ENCODE measurements at regions not wholly inside any gene's neighbourhood (a gene's known extent, or its start where the extent isn't known, plus 50 kb on each side); places are given as distances from the start of the nearest gene placed in this dataset.

DNA sequence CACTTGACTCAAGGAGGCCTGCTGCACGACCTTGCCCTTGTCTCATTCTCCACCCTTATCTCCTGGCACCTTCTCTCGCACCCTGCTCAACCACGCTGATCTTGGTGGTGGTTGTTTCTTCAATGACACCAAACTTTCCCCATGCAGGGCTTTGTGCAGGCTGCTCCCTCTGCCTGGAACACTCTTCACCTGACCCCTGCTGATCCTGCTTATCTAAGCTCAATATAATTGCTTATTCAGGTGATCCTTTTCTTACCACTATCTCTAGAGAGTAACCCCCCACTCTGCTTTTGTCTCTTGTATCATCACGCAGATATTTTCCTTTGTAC lies 604.4 kb downstream of the BUD13 start:
- H3F3A ChIP-seq (ENCODE audit: insufficient read depth): no peaks in the 10 kb centered on the region
- H3K9ac ChIP-seq: no peak overlapping the region
- H3K36me3 ChIP-seq (ENCODE audit: low read depth): no peaks in the 10 kb centered on the region
- in situ Hi-C loops (cut with MboI): no loop called here
- no peak overlapping the region for H2AFZ ChIP-seq
- no peaks in the 10 kb centered on the region for H3K79me2 ChIP-seq (ENCODE audit: insufficient read depth)
- H3K27ac ChIP-seq: no peak overlapping the region
- no peaks in the 10 kb centered on the region for H3K9me3 ChIP-seq (ENCODE audit: low read depth)
- no peaks in the 10 kb centered on the region for H3K27me3 ChIP-seq (replicated peaks; ENCODE audit: insufficient read depth)
- no peak for DNase-seq
- H4K20me1 ChIP-seq (ENCODE audit: insufficient read depth): no peaks in the 10 kb centered on the region
- TF ChIP-seq EZH2 (IDR thresholded peaks at IDR 0.05; ENCODE audit: insufficient read depth, poor library complexity, severe bottlenecking): no peak
- H3K4me3 ChIP-seq: no peak overlapping the region
- H3K9me2 ChIP-seq (ENCODE audit: insufficient read depth): no peaks in the 10 kb centered on the region
- 41 to 43% methylated on average over 4 of the region's 4 CpGs for WGBS, 2 experiments (ENCODE audit: low coverage in 1 of 2, low lambda C conversion rate in 2 of 2, missing lambda C conversion rate in 2 of 2)
- no peak overlapping the region for H3K4me2 ChIP-seq (ENCODE audit: unreplicated experiment)
- no peaks in the 10 kb centered on the region for H3K4me1 ChIP-seq (ENCODE audit: insufficient read depth)

DNA sequence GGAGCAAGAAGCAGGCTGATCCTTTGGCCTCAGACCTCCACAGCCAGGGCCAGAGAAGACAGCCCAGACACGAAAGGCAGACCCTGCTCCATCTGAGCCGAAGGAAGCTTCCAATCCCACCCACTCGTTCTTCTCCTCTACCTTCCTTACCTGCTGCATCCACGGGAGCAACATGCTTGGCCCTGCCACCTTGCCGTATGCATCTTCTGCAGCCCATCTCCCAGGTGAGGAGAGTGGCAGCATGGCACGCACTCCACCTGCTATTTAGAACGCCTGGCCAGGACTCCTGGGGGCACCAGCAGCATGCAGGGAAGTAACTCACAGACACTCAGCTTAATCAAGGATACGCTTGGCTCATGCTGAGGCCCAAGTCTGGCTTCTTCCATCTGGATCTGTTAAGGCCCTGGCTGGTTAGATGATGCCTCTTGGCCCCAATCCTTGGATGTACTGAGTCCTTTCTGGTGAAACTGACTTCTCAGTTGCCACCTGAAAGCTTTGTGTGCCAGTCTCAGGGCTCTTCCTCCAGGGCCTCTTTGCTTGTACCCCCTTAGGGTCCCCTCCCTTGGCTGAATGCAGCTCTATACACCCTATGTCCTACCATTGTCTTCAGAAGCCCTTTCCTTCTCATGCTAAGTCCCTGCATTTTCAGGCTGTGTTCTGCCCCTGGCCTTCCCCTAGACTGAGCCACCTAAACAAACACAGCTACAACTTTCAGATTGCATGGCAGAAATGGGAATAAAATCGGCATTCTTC lies 604.9 kb downstream of the BUD13 start:
- WGBS, 2 experiments (ENCODE audit: low coverage in 1 of 2, low lambda C conversion rate in 2 of 2, missing lambda C conversion rate in 2 of 2): 22 to 27% methylated on average over 9 of the region's 9 CpGs
- Histone ChIP-seq H2AFZ (no peak overlapping the region), H3K9me3 (ENCODE audit: low read depth) (no peaks in the 10 kb centered on the region), H3K27me3 (replicated peaks; ENCODE audit: insufficient read depth) (no peaks in the 10 kb centered on the region), H3F3A (ENCODE audit: insufficient read depth) (no peaks in the 10 kb centered on the region), H3K4me3 (no peak overlapping the region), H3K9ac (no peak overlapping the region), H3K36me3 (ENCODE audit: low read depth) (no peaks in the 10 kb centered on the region), H3K4me2 (ENCODE audit: unreplicated experiment) (no peak overlapping the region), H4K20me1 (ENCODE audit: insufficient read depth) (no peaks in the 10 kb centered on the region), H3K27ac (no peak overlapping the region), H3K79me2 (ENCODE audit: insufficient read depth) (no peaks in the 10 kb centered on the region), H3K9me2 (ENCODE audit: insufficient read depth) (no peaks in the 10 kb centered on the region), H3K4me1 (ENCODE audit: insufficient read depth) (no peaks in the 10 kb centered on the region)
- in situ Hi-C loops (cut with MboI): no loop called here
- no peak for TF ChIP-seq EZH2phosphoT487 (IDR thresholded peaks at IDR 0.05; ENCODE audit: insufficient read depth, low read depth)
- no peak for TF ChIP-seq EZH2 (IDR thresholded peaks at IDR 0.05; ENCODE audit: insufficient read depth, poor library complexity, severe bottlenecking)
- no peak for DNase-seq

DNA sequence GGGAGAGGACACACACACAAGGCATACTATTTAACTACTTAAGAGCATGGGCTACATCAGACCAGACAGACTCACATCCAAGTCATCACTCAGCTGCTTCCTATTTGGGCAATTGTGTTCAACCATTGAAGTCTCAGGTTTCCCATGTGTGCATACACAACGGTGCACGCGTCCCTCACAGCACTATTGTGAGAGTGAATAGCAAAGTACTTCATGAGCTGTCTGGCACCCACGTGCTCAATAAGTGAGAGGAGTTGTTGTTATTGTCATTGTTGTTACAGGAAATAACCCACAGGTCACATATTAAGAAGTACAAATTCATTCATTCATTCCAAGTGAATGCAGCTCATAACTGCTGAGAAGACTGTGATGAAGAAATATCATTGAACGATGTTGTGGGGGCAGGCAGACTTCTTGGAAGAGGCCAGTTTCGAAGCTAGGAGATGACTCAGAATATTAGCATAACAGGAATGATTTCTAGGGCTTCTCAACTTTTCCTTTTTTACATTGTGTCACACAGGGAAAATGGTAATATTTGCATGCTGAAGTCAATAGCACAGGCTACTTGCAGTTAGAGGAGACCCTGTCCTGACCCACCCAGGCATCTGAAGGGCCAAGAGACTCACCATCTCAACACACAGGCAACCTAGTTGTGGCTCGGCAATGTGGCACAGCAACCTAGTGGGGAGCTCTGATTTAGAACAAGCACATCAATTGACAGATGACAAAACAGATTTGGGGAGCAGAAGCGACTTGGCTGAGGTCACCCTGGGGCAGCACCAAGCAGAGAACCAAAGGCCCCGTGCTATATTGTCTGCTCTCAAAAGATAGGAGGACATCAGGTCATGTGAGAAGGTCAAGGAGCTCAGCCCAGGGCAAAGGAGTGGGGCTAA lies 606.0 kb downstream of the BUD13 start:
- no peak overlapping the region for H3K27ac ChIP-seq
- H3K9me2 ChIP-seq (ENCODE audit: insufficient read depth): no peaks in the 10 kb centered on the region
- H3K9me3 ChIP-seq (ENCODE audit: low read depth): no peaks in the 10 kb centered on the region
- H2AFZ ChIP-seq: no peak overlapping the region
- WGBS, 2 experiments (ENCODE audit: low coverage in 1 of 2, low lambda C conversion rate in 2 of 2, missing lambda C conversion rate in 2 of 2): 34 to 35% methylated on average over 9 of the region's 9 CpGs
- H4K20me1 ChIP-seq (ENCODE audit: insufficient read depth): no peaks in the 10 kb centered on the region
- no peaks in the 10 kb centered on the region for H3F3A ChIP-seq (ENCODE audit: insufficient read depth)
- no peaks in the 10 kb centered on the region for H3K4me1 ChIP-seq (ENCODE audit: insufficient read depth)
- H3K4me3 ChIP-seq: no peak overlapping the region
- H3K36me3 ChIP-seq (ENCODE audit: low read depth): no peaks in the 10 kb centered on the region
- no peak for TF ChIP-seq EZH2phosphoT487 (IDR thresholded peaks at IDR 0.05; ENCODE audit: insufficient read depth, low read depth)
- TF ChIP-seq EZH2 (IDR thresholded peaks at IDR 0.05; ENCODE audit: insufficient read depth, poor library complexity, severe bottlenecking): no peak
- in situ Hi-C loops (cut with MboI): no loop called here
- DNase-seq: peak; percentile 4
- no peaks in the 10 kb centered on the region for H3K27me3 ChIP-seq (replicated peaks; ENCODE audit: insufficient read depth)
- H3K9ac ChIP-seq: no peak overlapping the region
- H3K79me2 ChIP-seq (ENCODE audit: insufficient read depth): no peaks in the 10 kb centered on the region
- no peak overlapping the region for H3K4me2 ChIP-seq (ENCODE audit: unreplicated experiment)

DNA sequence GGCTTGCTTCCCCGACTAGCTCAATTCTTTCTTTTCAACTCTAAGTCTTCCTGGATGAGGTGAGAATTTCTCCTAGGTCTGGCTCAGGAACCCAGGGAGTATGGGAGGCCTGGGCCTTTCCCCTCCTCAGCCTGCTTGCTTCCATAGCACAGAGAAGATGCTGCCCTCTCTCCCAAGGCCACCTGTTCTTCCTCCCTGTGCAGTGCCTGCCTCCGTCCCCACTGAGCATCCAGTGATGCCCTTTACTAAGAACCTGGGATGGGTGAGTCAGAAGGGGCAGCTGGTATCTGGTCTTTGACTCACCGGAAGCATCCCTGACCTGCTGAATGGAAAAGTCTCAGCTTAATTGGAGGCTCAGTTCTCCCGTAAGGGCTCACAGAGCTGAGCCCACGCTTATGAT lies 607.9 kb downstream of the BUD13 start:
- no peaks in the 10 kb centered on the region for H3K36me3 ChIP-seq (ENCODE audit: low read depth)
- H3K9me3 ChIP-seq (ENCODE audit: low read depth): no peaks in the 10 kb centered on the region
- no peak for DNase-seq
- no peak overlapping the region for H3K27ac ChIP-seq
- TF ChIP-seq EZH2phosphoT487 (IDR thresholded peaks at IDR 0.05; ENCODE audit: insufficient read depth, low read depth) (no peak), EZH2 (IDR thresholded peaks at IDR 0.05; ENCODE audit: insufficient read depth, poor library complexity, severe bottlenecking) (no peak)
- H3K9ac ChIP-seq: no peak overlapping the region
- no peak overlapping the region for H3K4me3 ChIP-seq
- no peaks in the 10 kb centered on the region for H3K27me3 ChIP-seq (replicated peaks; ENCODE audit: insufficient read depth)
- no peak overlapping the region for H2AFZ ChIP-seq
- H3K4me1 ChIP-seq (ENCODE audit: insufficient read depth): no peaks in the 10 kb centered on the region
- no peaks in the 10 kb centered on the region for H3K79me2 ChIP-seq (ENCODE audit: insufficient read depth)
- no peaks in the 10 kb centered on the region for H3F3A ChIP-seq (ENCODE audit: insufficient read depth)
- no peaks in the 10 kb centered on the region for H4K20me1 ChIP-seq (ENCODE audit: insufficient read depth)
- in situ Hi-C loops (cut with MboI): no loop called here
- H3K9me2 ChIP-seq (ENCODE audit: insufficient read depth): no peaks in the 10 kb centered on the region
- no peak overlapping the region for H3K4me2 ChIP-seq (ENCODE audit: unreplicated experiment)
- 40 to 52% methylated on average over 5 of the region's 5 CpGs for WGBS, 2 experiments (ENCODE audit: low coverage in 1 of 2, low lambda C conversion rate in 2 of 2, missing lambda C conversion rate in 2 of 2)

All from GM23248 (cell line).